LNCaP clone FGC (cell line): ENCODE measurements at regions not wholly inside any gene's neighbourhood (a gene's known extent, or its start where the extent isn't known, plus 50 kb on each side); places are given as distances from the start of the nearest gene placed in this dataset.

Source experiments
- DNase-seq: peaks from one replicate; pipeline ENCODE4 v3.0.0-alpha.2; 2011; ENCODE audit warnings: low read depth
- H3K4me3 ChIP-seq: 2 replicates; pipeline ENCODE4 v1.5.1; 2011; ENCODE audit warnings: mild to moderate bottlenecking, low read depth, low read length, control low read depth
- CTCF ChIP-seq: IDR thresholded peaks from 2 replicates; pipeline ENCODE4 v1.5.1; 2012; ENCODE audit warnings: mild to moderate bottlenecking; ENCODE audit not compliant: control insufficient read depth, insufficient read depth; ENCODE audit errors: extremely low read depth

GRCh38 chr1:208683141-208683540, 439.0 kb upstream of the PLXNA2 start:
- H3K4me3 ChIP-seq: no peak overlapping the region
- TF ChIP-seq CTCF: no peak
- DNase-seq: no peak

DNA sequence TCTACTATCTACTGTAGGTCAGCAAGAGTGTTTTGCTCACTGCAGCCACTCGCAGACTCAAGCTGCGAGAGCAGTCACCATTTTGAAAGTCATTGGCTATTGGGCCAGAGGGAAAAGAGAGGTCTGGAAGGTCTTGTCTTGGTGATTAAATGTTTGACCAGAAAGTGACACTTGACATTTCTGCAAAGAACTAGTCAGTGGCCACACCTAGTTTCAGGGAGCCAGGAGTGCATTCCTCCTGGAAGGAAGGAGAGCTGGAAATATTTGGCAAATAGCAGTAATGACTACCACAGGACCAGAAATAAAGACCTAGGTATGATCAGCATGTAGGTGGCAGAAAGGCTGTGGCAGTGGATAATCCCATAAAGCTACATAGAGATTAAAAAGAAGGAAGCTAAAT, 440.0 kb upstream of the PLXNA2 start:
- no peak overlapping the region for H3K4me3 ChIP-seq
- TF ChIP-seq CTCF: no peak
- DNase-seq: no peak

DNA sequence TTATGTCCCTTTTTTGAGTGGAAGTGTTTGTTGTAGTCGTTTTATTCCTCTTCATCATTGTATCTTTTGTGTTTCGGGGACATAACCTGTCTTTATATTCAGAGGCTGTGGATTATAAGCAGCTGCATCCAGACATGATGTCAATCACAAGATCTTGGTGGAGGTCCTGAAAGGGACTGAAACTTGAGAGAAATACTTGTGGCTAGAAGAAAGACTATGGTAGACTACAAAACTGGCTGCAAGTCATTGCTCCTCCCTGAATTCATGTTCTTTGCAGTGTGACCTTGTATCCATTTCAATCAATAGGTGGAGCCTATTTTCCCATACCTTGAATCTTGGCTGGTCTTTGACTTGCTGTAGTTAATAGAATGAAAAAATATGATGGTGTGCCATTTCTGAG, 442.4 kb upstream of the PLXNA2 start:
- TF ChIP-seq CTCF: no peak
- H3K4me3 ChIP-seq: no peak overlapping the region
- no peak for DNase-seq

DNA sequence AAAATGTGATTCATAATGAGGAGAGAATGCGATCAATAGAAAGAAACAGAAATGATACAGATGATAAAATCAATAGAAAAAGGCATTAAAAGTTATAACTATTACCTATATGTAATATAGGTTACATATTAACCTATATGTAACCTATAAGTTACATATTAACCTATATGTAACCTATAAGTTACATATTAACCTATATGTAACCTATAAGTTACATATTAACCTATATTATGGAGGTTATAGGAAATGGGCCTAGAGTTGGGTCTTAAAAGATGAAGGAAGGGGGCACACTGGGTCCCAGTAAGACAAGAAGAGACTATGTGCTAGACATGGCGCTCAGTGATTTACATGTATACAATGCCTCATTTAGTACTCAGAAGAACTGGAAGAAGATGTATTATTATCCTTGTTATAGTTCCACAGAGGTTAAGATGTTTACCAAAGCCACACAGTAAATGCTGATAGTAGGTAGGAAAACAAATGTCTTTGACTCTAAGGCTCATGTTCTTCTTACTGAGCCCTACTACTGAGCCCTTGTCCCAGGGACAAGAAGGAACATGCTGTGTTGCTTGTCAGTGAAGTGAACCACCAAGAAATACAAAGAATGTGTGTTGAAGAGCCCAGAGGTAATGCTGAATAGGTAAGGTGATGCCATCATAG, 444.6 kb upstream of the PLXNA2 start:
- no peak for TF ChIP-seq CTCF
- DNase-seq: no peak
- H3K4me3 ChIP-seq: no peak overlapping the region

DNA sequence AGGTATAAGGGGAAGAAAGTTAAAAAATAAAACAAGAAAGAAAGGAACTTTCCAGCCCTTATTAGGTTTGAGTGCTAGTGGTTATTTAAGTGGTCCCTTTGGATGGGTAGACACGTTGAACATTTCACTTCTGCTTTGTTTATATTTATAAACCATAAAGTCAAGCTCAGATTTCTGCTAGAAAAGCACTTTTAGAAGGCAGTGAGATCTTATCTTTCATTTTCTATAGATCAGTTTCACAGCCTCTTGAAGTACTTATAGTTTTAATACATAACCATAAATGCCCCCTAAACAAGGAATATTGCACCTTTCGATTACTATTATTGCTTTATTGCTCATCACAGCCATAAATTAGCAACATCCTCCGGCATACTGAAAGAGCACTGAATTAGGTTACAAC, 446.8 kb upstream of the PLXNA2 start:
- DNase-seq: no peak
- H3K4me3 ChIP-seq: no peak overlapping the region
- TF ChIP-seq CTCF: no peak

DNA sequence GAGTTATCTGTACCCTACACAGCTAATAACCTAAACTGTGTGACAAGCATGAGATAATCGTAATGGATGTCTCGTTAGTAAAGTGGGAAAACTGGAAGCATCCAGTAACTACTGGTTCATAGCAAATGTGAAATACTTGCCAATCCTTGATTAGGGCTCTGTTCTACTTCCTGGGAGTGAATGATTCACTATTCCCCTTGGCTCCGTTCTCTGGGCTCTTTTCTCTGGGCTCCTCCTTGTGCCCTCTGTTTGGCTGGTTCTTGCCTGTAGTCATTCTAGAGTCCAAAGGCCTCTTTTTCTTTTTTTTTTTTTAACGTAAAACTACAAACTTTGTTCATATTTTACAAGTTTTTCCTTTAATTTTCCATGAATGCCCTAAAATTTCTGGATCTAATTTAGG, 465.8 kb upstream of the PLXNA2 start:
- no peak overlapping the region for H3K4me3 ChIP-seq
- DNase-seq: no peak
- TF ChIP-seq CTCF: no peak

DNA sequence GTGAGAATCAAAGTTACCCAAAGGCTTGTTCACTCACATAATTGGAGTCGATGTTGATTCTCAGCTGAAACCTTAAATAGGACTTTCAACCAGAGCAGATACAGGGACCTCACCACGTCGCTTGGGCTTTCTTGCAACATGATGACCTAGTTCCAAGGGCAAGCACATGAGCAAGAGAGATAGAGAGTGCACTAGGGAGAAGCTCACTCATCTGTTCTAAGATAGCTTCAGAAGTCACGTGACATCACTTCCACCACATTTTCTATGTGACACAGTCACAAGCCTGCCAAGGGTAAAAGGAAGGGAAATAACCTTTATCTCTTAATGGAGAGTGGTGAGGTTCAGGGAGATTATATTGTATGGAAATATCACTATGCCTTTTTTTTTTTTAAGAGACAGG, 470.1 kb upstream of the PLXNA2 start:
- TF ChIP-seq CTCF: no peak
- DNase-seq: no peak
- H3K4me3 ChIP-seq: no peak overlapping the region
